Right renal cortex interstitium (tissue), 3 donors: ENCODE measurements at regions not wholly inside any gene's neighbourhood (a gene's known extent, or its start where the extent isn't known, plus 50 kb on each side); places are given as distances from the start of the nearest gene placed in this dataset.
"Not testable (repeated sequence)": the region's sequence is repeated elsewhere in the genome, so short reads cannot be mapped to it uniquely, and the experiment has no call there.

Source experiments
- DNase-seq, 3 donors: peaks; one replicate each; pipeline ENCODE4 v3.0.0-alpha.2; 2013; ENCODE audit warnings: low read depth in 3 of 3, low spot score in 2 of 3

GRCh38 chr10:2592360-2593160 lies 474.8 kb upstream of the PFKP start:
- no peak for DNase-seq

DNA sequence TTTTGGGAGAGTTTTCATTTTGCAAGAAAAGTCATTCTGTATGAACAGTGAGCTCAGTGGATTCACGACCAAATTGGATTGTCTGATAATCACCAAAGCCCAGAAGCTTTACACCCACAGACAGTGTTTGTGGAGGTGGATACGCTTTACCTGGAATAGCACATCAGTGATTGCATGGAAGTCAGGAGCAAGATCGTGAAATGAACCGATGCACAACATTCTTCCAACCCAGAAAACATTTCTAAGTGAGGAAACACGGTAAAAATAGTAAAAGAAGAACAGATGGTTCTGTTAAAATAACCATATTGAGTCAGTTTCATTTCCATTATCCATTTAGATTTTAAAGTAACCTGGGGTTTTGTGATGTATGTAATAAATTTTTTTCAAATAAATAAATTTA lies 478.2 kb upstream of the PFKP start:
- no peak for DNase-seq

- DNase-seq: no peak
Observed at GRCh38 chr10:2584385-2584784, 483.0 kb upstream of the PFKP start.

- no peak for DNase-seq
Observed at GRCh38 chr10:2576892-2577291, 490.5 kb upstream of the PFKP start.

GRCh38 chr10:2575460-2575859 lies 491.9 kb upstream of the PFKP start:
- no peak for DNase-seq

GRCh38 chr10:2572611-2573010 lies 494.7 kb upstream of the PFKP start:
- no peak for DNase-seq

DNA sequence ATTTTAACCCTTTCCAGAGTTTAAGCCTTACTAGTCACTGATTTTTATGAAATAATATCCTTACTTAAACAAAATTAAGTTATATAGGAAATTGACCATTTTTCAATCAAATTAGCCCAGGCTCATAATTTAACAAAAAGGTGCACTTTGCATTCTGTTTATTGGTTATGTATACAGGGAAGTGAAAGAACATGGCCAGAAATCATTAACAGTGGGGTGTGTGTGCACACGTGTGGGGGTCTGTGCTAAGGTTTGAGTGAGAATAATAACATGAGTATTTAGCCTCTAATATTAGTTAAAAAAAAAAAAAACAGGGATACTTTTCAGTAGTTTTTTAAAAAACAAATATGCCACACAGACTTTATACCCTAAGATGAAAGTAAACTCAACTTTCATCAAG lies 510.5 kb upstream of the PFKP start:
- no peak for DNase-seq

GRCh38 chr10:2548071-2548470 lies 519.3 kb upstream of the PFKP start:
- no peak for DNase-seq

- DNase-seq: no peak
Observed at GRCh38 chr10:2547606-2548005, 519.7 kb upstream of the PFKP start.

- DNase-seq: not testable (repeated sequence)
Observed at GRCh38 chr10:2546894-2547293, 520.5 kb upstream of the PFKP start.

GRCh38 chr10:2543974-2544373 lies 523.4 kb upstream of the PFKP start:
- DNase-seq: no peak

GRCh38 chr10:2543142-2543886 lies 524.0 kb upstream of the PFKP start:
- no peak for DNase-seq

GRCh38 chr10:2541176-2541575 lies 526.2 kb upstream of the PFKP start:
- no peak for DNase-seq

DNA sequence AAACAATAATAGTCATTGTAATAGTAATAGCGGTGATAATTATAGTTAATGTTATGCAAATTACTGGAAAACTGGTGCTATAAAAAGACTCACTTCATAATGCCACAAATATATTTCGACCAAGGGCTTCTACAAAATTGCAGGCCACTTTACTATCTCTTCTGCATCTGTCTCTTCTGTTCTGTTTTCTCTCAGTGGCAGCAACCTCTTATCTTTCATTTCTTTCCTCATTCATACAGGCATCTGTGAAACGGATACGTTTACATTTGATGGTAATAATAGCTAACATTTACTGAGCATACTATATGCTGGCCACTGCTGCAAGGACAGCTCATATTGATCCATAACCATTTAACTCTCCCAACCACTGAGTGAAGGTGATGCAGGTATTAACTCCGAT lies 537.4 kb upstream of the PFKP start:
- DNase-seq: no peak

DNA sequence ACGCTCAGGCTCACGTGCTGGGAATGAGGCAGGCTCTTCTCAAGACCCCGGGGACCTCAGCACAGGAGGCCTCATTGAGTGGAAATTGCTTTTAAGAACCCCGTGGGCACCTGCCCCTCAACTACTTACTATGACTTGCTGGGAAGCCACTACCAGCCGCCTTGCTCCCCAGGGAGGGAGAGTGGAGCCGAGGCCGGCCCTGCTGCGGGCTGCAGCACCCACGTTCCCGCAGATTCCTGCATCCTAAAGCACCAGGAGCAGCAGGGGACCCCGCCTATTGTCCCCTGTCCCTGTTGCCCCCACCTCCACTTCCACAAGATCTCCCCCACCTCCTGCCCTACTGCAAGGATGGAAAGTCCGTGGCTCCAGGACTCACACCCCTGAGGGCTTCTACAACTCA lies 541.6 kb upstream of the PFKP start:
- DNase-seq: no peak

GRCh38 chr10:2519139-2519538 lies 548.2 kb upstream of the PFKP start:
- DNase-seq: no peak

DNA sequence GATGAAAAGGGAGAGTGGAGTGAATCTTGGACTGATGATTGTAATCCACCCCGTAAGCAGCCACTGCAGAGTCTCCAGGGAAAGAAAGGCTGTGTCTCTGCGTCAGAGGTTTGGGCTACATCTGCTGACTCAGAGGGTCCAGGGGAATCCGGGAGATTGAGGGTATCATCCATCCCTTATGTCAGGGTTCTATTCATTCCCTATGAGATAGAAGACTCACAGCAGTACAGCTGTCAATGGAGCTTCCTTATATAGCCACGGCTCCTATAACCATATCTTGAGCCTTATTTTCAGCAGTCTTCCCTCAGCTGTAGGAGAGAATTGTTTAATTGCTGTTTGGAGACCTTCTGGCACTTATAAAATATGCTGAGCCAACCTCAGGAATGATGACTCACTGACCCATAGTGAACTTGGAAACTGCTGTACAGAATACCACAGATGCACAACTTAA lies 558.2 kb upstream of the PFKP start:
- DNase-seq: no peak

DNA sequence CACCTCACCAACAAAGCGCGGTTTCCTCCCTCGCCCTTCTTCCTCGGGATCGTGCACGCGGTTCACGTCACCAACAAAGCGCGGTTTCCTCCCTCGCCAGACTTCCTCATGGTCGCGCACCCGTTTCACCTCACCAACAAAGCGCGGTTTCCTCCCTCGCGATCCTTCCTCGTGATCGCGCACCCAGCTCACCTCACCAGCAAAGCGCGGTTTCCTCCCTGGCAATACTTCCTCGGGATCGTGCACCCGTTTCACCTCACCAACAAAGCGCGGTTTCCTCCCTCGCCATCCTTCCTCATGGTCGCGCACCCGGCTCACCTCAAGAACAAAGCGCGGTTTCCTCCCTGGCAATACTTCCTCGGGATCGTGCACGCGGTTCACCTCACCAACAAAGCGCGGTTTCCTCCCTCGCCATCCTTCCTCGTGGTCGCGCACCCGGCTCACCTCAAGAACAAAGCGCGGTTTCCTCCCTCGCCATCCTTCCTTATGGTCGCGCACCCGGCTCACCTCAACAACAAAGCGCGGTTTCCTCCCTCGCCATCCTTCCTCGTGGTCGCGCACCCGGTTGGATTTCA lies 565.9 kb upstream of the PFKP start:
- DNase-seq: not testable (repeated sequence)

DNA sequence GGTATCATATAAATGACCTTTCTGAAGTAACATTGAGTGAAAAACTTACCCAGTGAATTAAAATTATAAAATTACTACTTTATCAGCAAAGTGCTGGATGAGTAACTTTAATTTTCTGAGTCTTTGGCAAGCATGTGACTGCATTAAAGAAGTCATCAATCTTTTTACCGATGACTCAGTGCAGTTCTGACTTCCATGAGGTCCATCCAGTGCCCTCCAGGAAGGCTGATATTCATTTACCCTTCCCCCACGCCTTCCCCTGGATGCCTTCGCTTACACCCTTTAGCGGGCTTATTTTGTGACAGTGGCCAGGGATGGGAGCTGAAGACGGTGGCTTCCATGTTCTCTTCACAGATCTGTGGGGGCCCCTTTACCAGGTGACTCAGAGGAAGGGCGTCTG lies 572.9 kb upstream of the PFKP start:
- DNase-seq: no peak

GRCh38 chr10:2488446-2489005 lies 578.8 kb upstream of the PFKP start:
- no peak for DNase-seq

DNA sequence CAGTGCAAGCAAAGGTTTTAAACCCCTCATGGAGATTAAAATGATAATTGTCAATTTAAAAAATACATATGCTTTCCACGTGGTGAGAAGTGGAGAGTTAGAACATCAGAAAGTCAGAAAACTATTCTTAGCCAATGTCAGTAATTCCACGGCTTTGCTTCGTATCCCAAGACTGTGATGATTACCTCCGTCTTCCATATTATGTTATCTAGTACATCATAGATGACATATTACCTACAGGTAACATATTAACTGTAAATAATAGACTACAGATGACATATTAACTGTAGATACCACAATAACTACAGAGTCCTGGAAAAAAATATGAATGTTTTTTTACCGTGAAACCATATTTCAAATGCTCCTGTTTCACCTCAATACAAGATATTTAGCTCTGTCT lies 579.4 kb upstream of the PFKP start:
- no peak for DNase-seq

- no peak for DNase-seq
Observed at GRCh38 chr10:2478656-2479055, 588.7 kb upstream of the PFKP start.
